C4-2B (cell line): ENCODE measurements at regions not wholly inside any gene's neighbourhood (a gene's known extent, or its start where the extent isn't known, plus 50 kb on each side); places are given as distances from the start of the nearest gene placed in this dataset.

Experiments
- ZFX ChIP-seq: fragments of 450-650 bp; IDR thresholded peaks from 2 replicates; pipeline ENCODE4 v1.6.1; 2017
- TF ChIP-seq, protein P1 (sequence below): fragments of 450-650 bp; conservative IDR thresholded peaks from 2 replicates; pipeline ENCODE4 v1.5.1; 2017; ENCODE audit warnings: mild to moderate bottlenecking

DNA sequence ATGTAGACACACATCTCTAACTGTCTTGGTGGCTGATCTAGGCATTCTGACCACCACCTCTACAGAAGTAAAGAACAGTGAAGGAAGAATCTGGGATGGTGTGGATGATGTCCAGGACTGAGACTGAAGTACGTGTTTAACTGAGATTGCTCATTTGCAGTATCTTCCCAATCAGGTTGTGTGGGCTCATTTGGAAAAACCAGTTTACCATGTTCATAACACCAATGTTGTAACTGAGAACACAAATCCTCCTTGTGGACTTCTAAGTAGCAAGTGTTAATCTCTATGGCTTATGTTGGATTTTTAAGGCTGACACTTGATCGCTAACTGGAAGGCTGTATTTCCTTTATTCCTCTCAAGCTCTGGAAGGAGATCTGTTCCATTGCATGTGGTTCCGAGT, 144.7 kb downstream of the ZNF518B start:
- TF ChIP-seq, protein P1, sequence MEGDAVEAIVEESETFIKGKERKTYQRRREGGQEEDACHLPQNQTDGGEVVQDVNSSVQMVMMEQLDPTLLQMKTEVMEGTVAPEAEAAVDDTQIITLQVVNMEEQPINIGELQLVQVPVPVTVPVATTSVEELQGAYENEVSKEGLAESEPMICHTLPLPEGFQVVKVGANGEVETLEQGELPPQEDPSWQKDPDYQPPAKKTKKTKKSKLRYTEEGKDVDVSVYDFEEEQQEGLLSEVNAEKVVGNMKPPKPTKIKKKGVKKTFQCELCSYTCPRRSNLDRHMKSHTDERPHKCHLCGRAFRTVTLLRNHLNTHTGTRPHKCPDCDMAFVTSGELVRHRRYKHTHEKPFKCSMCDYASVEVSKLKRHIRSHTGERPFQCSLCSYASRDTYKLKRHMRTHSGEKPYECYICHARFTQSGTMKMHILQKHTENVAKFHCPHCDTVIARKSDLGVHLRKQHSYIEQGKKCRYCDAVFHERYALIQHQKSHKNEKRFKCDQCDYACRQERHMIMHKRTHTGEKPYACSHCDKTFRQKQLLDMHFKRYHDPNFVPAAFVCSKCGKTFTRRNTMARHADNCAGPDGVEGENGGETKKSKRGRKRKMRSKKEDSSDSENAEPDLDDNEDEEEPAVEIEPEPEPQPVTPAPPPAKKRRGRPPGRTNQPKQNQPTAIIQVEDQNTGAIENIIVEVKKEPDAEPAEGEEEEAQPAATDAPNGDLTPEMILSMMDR: no peak
- TF ChIP-seq ZFX: no peak
